ENCODE measurements at regions not wholly inside any gene's neighbourhood (a gene's known extent, or its start where the extent isn't known, plus 50 kb on each side); places are given as distances from the start of the nearest gene placed in this dataset.
"Not testable (repeated sequence)": the region's sequence is repeated elsewhere in the genome, so short reads cannot be mapped to it uniquely, and the experiment has no call there.

DNA sequence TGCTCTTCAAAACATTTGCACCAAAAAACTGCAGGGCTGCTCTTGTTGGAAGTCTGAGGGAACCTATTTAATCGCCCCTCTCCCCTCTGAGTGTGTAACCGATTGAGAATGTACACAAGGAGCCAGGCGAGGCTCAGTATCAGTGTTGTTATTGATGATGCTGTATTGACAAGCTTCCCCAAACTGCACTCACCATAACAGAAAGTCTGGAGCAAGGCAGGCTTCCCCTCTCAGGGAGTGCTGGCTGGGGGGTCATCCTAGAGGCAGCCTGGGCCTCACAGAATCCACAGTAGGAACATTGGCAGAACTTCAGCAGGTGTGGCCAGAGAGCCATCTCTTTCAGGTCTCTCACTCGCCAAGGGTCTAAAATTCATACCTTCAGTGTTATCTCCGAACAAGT, 58.1 kb upstream of the TUNAR start:
- no peak for DNase-seq

GRCh38 chr14:95817271-95817670, 59.4 kb upstream of the TUNAR start:
- DNase-seq: no peak

DNA sequence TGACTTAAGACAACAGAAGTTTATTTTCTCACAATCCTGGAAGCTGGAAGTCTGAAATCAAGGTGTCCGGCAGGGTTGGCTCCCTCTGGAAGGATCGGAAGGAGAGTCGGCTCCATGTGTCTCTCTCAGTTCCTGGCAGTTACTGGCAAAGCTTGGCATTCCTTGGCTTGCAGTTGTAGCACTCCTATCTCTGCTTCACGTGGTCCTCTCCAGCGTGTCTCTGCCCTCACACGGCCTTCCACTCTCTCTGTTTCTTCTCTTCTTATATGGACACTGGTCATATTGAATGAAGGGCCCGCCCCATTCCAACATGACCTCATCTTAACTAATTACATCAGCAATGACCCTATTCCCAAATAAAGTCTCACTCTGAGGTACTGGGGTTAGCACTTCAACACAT, 60.1 kb upstream of the TUNAR start:
- no peak for DNase-seq

DNA sequence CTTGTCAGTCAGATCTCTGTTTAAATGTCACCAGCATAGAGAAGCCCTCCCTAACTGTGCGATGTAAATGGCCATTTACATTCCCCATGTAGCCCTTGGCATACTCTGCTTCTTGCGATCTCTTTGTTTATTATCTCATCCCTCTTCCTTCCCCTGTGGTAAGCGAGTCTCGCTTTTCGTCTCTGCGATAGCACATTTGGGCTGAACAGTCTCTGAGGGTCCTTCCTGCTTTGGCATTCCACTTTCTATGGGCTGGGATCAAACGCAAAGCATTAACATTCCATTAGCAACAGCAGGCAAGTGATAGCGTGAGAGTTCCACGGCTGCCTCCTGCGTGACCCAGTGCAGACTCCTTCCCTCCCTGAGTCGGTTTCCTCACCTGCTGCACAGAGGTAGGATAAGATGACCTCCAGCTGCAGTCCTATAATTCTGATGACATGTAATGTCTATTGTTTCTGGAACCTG, 61.4 kb upstream of the TUNAR start:
- DNase-seq: no peak

GRCh38 chr14:95814363-95815225, 62.0 kb upstream of the TUNAR start:
- DNase-seq: no peak

GRCh38 chr14:95811813-95812212, 64.8 kb upstream of the TUNAR start:
- DNase-seq: no peak

GRCh38 chr14:95808371-95808770, 68.3 kb upstream of the TUNAR start:
- no peak for DNase-seq

DNA sequence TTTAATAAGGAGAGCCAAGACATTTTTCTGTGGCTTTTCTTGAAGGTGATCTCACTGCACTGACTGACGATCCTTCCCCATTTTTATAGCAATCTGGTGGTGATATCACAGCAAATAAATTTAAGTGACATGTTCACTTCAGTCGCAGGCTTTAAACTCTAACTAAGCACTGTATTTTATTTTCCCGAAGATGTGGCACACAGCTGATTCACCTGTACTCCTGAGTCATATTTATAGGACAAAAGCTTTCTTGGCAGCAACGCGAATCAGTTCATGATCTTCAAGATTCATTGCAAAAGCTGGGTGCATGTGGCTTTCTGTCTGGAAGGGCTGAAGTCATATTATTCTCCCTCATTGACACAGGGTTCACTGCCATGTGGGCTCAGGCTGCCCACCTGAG, 79.8 kb upstream of the TUNAR start:
- DNase-seq: no peak

- no peak for DNase-seq
These were observed 74.0 kb upstream of the TCL1A start for GRCh38 chr14:95787941-95788340.

DNA sequence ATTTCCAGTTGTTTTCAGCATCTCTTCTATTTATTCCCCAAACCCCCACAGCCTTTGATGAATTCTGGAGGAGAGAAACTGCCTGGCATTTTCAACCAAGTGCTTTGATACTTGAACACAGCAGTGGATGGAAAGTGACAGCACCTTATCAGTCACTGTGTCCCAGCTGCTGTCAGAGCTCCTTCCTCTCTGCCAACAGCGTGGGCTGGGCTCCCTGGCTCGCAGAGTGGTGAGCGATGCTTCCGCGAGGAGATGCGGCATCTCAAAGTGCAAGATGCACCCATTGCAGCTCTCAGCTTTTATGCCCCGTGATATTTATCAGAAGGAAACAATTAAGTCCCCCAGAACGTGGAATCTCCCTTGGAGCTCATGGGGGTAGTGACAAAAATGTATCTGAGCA, 72.6 kb upstream of the TCL1A start:
- DNase-seq: no peak

DNA sequence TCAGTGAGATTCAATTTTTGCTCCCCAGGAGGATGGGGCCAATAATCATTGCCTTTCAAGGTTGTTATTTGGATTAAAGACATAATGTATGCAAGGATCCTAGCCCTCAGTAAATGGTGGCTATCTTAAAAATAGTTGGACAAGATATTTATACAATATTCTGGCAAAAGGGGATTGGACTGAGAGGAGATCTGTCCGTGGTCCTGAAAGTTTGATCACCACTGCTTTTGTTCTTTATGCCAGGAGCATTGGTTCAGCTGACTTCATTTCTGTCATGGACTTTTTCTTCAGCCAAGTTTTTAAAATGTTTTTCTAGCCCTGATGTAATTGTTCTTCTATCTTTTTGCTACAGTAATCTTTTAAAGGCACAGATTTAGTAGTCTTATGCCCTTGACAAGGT, 70.2 kb upstream of the TCL1A start:
- peak in 1 of 2 experiments; percentile 20 for DNase-seq

DNA sequence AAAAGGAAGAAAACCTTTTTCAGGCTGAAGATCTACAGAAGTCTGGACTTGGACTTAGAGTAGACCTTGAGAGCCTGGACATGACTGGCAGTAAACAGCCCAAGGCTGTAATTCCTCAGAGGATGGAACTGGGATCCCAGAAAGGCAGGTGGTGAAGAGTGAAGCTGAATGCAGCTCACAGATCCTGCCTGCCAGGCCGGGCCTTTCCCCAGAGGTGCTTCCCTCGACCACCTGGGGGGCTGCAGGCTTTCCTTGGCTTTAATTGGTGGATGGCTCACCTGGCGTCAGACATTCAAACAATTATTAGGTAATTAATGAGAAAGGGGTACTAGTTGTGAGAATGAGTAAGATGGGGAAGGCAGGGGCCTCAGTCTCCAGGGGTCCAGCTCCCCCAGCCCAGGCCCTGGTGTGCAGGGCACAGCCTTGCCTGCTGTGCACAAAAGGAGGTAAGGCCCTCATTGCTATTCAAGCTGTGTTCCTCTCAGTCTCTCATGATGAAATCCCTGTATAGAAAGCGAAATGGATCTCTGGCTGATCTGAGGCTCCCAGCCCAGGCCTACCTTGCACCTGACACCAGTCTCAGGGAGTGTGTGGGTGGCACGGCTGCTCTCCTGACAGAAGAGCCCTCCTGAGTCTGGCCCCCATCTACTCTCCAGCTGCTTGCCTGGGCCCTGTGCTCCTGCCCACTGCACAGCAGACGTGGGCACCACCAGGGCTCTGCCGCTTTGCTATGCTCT, 63.0 kb upstream of the TCL1A start:
- no peak for DNase-seq

GRCh38 chr14:95774265-95775160, 60.6 kb upstream of the TCL1A start:
- DNase-seq: peak in 1 of 2 experiments; percentile 26

DNA sequence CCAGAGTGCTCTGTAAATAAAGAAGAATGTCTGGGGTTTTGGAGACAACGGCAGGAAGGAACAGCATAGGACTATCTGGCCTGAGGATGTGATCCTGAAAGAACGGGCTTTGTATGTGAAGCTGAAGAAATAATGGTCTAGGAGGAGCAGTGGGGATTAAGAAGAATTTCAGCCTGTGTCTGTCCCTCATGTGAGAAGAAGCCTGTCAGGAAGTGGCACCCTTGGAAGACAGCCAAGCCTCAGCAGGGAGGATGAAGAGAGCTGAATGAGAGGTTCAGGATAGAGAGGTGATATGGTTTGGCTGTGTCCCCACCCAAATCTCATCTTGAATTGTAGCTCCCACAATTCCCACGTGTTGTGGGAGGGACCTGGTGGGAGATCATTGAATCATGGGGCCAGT, 56.9 kb upstream of the TCL1A start:
- no peak for DNase-seq

DNA sequence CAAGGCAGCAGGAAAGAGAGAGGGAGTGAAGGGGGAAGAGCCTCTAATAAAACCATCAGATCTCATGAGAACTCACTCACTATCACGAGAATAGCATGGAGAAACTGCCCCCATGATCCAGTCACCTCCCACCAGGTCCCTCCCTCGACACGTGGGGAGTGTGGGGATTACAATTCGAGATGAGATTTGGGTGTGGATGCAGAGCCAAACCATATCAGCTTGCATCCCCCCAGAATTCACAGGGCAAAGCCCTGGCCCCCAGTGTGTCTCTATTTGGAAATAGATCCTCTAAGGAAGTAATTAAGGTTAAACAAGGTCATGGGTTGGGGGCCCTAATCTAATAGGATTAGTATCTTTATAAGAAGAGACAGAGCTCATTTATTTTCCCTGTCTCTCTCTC, 56.1 kb upstream of the TCL1A start:
- no peak for DNase-seq

- DNase-seq: not testable (repeated sequence)
These were observed 55.5 kb upstream of the TCL1A start for GRCh38 chr14:95769431-95769830.

DNA sequence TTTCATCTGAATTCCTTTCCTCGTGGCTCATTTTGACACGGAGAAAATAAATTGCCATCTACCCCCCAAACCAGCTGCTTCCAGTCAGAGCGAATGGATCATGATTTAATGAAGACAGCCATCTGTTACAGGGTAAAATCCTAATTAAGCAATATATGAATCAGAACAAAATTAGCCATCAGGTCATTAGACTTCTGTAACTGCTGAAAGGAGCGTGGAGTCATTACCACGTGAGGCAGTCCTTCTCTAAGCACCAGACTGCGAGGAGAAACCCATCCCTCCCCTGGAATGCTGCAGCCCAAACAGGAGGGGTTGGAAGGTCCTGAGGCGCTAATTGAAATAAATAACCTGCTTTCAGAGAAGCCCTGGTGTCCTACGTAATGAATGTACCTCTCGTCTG, 51.1 kb upstream of the TCL1A start:
- DNase-seq: no peak

DNA sequence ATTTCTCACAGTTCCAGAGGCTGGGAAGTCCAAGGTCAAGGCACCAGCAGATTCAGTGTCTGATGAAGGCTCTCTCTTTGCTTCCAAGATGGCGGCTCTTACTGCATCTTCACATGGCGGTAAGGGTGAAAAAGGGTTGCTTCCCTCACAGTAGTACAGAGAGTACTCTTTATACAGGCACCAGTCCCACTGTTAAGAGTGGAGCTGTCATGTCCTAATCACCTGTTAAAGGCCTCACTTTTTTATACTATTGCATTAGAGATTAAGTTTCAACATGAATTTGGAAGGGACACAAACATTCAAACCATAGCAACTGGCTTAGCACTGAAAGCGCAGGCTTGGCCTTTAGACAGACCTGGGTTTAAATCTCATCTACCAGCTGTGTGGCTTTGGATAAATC, 50.0 kb upstream of the TCL1A start:
- no peak for DNase-seq

All from AML-193 (cell line).